AG08396 (cell line): ENCODE measurements at regions not wholly inside any gene's neighbourhood (a gene's known extent, or its start where the extent isn't known, plus 50 kb on each side); places are given as distances from the start of the nearest gene placed in this dataset.
"Not testable (repeated sequence)": the region's sequence is repeated elsewhere in the genome, so short reads cannot be mapped to it uniquely, and the experiment has no call there.

Experiments used
- DNase-seq: peaks from one replicate; pipeline ENCODE4 v3.0.0; 2012; ENCODE audit warnings: low spot score, mixed read lengths

DNA sequence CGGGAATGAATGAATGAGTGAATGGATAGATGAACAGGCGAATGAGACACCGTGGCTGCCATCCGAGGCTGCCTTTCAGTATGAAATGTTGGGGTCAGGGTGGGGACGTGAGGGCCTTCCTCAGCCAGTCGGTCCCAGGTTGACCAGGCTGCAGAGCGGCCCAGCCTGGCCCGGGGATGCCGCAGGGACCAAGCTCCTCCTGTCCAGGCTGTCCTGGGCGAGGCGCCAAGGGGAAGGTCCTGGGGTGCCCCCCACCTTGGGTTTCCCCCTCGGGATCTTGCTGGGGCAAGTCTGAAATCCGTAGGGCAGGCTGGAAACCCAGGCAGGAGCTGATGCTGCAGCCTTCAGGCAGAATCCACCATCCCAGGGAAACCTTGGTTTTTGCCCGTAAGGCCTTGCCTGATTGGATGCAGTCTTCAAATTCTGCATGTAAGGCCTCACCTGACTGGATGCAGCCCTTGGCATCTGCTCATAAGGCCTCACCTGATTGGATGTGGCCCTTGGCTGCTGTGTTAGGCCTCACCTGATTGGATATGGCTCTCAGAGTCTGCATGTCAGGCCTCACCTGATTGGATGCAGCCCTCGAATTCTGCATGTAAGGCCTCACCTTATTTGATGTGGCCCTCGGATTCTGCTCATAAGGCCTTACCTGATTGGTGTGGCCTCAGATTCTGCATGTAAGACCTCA, 61.7 kb upstream of the ZNF469 start:
- no peak for DNase-seq

DNA sequence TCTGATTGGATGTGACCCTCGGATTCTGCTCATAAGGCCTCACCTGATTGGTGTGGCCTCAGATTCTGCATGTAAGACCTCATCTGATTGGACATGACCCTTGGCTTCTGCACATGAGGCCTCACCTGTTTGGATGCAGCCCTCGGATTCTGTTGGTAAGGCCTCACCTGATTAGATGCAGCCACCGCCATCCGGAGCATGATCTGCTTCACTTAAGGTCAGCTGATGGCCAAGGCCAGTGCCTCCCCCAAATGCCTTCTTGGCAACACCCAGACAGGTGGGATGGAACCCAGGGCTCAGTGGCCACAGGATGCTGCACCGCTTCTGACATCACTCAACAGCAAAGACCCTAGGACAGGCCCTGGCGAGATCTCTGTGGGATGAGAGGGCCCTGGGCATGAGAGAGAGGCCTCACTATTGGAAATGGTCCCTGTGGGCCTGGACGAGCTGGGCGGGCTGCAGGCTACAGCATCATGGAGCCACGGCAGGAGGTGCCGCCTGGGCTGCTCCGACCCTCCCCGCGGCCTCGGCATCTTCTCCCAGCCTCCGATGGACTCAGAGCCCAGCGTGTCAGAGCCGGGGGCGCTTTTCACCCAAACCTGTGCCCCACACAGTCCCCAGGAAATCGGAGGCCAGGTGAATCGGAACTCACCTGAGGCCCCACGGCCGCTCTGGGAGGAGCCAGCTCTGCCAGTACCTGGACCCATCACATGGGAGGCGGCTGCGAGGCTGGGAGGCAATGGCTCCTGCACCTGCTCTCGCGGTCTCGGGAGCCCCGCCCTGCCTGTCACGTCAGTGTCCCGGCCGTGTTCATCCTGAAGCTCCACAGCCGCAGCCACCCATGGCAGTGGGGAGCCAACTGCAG, 60.9 kb upstream of the ZNF469 start:
- DNase-seq: no peak

DNA sequence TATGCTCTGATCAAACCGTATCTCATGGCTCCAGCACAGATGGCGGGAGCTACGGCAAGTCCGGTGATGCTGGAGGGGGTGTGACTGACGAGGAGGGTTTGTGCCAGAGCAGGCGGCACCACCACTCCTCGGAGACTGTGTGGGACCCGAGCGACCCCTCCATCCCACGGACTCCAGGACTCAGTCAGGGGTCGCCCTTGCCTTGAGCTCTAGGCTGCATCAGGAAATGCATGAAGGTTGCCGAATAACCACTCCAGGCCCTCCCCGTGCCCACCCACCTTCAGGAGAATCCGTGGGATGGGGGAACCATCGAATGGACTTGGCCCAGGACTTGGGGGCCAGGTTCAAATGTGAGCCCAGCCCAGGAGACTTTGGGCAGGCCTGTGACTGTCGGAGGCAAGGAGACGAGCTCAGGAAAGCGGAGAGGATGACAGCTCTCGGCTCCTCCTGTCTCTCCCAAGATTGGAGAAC, 60.2 kb upstream of the ZNF469 start:
- DNase-seq: no peak

DNA sequence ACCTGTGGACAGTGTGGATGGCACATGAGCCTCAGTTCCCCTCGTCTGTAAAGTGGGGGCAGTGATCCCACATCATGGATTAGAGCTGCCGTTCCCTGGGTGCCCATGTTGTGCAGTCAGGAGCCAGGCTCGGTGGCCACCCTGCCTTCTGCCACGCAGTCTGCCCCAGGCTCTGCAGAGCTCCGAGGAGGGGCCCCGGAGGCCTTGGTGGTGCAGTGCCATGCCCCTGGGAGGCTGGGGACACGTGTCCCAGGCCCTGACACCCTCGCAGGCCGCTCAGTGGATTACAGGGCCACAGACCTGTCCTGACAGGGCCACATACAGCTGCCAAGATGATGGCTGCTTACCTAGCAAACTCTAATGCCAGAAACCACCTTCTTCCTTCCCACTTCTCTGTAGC, 59.7 kb upstream of the ZNF469 start:
- no peak for DNase-seq

DNA sequence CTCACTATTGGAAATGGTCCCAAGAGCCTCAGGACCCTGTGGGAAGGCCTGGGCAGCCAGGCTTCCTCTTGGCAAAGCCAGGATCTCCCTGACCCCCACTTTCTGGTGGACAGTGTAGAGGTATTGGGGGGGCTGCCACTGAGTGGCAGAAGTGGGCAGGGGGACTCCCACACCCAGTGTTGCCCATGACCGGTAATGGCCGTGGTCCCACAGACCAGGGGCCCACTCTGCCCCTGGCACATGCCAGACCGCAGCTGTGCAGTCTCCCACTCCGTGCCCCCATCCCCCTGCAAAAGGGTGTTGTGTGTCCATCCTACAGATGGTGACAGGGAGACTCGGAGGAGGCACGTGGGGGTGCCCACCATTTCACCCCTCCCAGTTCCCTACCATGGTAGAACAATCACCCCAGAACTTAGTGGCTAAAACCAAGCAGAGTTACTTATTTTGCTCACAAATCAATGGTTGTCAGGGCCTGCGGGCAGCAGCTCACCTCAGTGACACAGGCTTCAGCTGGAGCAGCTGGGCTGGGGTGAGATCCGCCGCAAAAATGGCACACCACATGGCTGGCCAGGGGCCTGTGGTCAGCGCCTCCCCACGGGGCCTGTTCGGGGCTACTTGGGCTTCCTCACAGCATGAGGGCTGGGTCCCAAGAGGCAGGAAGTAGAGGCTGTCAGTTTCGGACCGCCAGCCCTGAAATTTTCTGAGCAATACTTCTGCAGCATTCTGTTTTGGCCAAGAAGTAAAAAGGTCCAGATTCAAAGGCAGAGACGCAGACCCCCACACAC, 59.0 kb upstream of the ZNF469 start:
- no peak for DNase-seq

DNA sequence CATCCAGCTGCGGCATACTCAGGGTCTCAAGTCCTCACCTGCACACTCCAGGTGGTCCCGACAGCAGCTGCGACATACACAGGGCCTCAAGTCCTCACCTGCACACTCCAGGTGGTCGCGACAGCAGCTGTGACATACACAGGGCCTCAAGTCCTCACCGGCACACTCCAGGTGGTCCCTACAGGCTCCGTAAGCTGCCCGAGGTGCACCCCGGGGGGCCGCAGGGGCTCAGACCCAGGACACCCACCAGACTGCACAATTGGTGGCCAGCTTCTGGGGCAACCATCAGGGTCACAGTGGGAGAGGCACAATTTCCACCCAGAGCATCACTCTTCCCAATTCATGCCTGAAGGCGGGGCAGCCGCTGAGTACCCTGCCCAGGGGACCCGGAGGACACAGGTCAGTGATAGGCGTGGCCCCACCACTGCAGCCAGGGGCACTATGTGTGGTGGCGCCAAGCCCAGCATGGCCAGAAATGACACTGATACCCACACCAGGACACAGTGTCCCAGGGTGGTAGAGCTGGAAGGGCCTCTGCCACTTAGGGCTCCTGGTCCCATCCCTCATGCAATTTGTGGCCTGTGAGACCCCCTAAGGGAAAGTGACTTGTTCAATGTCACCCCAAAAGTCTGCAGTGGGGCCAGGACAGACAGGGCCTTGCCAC, 57.5 kb upstream of the ZNF469 start:
- DNase-seq: no peak

DNA sequence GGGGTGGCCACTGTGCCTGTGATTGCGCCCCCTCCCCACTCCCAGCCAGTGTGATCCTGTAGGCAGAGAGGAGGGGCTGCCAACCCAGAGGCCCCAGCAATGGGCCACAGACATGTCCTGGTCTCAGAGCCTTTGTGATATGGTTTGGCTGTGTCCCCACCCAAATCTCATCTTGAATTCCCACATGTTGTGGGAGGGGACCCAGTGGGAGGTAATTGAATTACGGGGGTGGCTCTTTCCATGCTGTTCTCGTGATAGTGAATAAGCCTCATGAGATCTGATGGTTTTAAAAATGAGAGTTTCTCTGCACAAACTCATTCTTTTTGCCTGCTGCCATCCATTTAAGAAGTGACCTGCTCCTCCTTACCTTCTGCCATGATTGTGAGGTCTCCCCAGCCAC, 56.8 kb upstream of the ZNF469 start:
- DNase-seq: no peak

DNA sequence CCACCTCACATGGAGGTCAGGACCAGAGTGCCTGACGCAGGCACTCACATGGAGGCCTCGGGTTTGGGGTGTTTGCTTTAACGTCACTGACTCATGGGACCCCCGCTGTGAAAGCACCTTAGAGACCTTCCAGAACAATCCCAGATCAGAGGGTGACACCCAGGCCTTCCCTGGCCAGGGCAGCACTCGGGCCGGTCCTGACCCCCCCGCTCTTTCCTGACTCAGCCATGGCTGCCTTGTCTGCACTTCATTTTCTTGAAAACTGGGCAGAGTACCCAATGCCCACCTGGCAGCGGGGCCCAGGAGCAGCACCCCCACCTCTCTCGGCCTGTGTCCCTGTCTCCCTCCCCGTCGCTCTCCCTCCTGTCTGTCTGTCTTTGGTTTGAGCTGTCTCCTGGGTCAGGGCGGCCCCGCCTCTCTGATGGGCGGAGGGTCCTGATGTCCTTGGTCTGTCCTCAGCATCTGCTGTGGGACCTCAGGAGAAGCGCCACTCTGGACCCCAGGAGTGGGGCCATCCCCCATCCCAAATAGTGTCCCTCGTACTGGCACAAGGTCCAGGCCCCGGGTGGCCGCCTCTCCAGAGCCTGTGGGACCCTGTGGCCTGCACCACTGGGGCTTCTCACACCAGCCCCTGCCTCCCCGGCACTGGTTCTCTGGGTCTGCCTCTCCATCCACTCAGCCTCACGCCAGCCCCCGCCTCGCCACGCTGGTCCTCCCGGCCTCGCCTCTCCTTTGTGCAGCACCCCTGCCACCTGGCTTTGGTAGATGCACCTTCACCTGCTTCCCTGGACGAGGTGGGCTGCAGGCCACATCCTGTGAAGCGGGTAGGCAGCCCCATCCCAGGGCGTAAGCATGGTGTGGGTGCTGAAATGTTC, 55.9 kb upstream of the ZNF469 start:
- DNase-seq: no peak

DNA sequence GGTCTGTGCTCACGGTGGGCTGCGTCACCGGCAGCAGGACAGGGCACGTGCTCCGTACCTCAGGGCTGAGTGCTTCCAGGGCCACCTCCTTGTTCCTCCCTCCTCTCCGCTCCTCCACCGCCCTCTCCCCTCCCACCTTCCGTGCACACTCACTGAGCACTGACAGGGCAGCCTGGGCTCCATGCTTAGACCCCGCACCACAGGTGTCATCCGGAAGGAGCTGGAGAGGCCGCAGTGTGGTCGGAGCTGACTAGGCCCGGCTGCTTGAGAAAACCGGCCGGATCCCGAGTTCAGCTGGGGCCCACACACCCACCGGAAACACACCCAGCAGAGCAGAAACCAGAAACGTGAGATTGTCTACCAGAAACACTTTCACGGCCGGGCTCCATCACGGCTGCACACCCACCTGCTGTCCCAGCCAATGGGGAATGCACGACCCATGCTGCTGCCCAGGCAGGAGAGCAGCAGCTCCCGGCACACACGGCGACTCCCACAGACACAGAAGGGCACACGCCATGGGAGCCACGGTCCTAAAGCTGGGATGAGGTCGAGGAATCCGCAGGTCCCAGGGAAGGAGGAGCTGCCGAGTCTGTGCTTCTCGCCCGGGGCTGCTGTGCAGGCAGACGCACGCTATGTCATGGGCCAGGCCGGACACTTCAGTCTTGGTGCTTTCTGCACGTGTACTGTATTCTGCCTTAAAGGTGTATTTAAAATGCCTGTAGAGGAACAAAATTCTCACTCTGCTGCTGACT, 55.0 kb upstream of the ZNF469 start:
- no peak for DNase-seq

DNA sequence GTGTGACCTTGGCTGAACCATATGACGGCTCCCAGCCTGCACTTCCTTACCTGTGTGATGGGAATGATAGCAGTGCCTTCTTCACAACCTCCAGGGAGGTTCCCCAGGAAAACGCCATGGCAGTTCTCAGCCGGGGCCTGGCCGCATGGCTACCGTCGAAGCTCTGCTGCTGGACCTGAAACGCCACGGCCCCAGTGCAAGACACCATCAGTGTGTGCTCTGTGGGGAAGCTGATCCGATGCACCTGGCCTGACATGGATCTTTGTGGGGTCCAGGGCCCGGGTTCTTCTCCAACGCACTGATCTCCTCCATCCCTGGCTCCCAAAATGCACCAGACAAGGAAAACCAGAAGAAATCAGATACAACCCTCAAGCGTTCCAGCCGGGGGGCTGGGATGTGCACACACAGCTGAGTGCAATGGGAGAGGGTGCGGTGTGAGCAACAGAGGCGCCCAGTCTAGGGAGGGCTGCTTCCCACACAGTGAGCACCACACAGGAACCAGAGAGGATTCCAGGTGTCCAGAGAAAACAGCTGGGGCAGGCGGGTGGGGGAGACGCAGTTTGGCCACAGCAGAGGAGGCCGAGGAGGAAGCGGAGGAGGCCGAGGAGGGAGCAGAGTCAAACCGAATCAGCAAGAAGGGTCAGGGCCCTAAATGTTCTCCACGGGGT, 54.3 kb upstream of the ZNF469 start:
- no peak for DNase-seq

DNA sequence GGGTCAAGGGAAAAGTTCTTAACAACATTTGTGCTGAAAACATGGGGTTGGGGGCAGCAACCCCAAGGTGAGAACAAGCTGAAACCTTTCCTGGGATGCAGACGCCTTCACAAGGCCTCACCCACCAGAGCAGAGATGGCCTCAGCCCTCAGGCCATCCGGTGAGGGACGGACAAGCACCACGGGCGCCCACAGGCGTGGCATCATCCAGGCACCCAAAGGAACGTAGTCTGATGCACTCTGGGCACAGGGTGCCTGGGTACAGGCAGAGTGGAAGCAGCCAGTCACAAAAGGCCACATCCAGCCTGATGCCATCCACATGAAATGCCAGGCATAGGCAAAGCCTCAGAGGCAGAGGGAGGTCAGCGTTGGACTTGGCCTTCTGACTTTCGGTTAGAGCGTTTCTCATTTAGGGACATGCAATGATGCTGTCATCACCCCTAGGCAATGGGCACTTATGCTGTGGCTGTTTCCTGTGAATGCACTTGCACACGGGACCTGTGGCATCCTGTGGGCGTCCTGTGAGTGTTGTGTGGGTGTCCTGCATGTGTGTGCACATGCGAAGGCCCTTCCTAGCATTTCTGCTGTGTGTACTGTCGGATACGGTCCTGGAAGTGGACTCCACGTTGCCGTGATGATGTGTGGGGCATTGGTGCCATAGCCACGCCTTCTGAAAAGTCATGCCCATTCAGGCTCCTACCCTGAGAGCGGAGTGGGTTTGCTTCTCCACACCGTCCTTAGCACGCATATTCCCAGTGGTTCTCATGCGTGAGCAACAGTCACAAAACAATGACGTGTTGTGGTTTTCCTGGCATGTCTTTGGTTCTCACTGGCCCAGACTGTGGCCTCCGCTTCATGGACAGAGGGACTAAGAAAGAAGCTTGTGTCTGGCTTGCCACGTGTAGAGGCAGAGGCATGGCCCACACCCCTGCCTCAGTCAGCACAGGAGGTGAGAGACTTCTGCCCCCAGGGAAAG, 52.7 kb upstream of the ZNF469 start:
- DNase-seq: no peak

DNA sequence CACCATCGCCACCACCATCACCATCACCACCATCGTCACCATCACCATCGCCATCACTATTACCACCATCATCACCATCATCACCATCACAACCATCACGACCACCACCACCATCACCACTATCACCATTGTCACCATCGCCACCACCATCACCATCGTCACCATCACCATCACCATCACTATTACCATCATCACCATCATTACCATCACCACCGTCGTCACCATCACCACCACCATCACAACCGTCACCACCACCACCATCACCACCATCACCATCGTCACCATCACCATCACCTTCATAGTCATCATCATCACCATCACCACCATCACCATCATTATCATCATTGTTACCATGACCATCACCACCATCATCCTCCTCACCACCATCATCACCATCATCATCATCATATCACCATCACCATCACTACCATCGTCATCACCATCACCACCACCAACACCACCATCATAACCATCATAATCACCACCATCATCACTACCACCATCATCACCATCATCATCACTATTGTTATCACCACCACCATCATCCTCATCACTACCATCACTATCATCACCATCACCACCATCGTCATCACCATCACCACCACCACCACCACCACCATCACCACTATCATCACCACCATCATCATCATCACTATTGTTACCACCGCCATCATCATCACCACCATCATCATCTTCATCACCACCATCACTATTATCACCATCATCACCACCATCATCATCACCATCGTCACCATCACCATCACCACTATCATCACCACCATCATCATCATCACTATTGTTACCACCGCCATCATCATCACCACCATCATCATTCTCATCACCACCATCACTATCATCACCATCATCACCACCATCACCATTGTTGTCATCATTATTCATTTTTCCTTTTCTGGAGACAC, 51.5 kb upstream of the ZNF469 start:
- no peak for DNase-seq

DNA sequence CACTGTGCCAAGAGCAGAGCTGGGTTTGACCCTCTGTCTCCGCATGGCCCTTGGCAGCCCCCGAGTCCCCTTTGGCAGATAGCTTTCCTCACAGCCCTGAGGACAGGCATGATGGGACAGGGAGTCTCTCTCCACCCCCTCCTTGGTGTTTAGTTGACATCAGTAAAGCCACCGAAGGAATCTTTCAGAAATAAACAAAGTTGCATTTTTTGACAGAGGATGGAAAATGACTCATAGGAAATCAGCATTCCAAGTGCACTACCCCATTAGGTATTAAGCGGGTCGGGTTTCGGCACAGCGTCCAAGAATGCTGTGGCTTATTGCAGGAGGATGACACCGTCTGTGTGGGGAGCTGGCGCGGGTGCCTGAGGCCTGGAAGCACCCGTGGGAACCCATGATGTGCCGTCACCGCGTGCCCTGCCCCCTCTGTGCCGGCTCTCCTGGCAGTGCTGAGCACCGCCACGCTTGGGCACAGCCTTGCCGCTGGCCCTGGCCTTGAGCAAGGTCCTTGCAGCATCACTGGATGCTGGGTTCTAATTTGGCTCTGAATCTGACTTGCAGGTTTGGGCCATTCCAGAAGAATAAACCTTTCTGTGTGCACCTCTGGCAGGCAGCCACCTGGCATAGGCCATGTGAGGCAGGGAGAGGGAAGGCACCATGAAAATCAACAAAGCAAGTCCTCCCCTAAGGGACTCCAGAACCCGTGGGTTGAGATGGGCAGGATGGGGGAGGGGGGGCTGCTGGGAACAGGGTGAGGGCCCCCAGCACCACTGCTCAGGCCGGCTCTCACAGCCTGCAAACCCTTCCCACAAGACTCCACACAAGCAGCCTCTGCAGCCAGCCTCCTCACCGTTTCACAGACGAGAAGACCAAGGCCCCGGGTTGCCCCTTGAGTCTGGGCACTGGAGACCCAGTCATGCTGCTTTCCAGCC, 50.5 kb upstream of the ZNF469 start:
- peak; percentile 94 for DNase-seq

DNA sequence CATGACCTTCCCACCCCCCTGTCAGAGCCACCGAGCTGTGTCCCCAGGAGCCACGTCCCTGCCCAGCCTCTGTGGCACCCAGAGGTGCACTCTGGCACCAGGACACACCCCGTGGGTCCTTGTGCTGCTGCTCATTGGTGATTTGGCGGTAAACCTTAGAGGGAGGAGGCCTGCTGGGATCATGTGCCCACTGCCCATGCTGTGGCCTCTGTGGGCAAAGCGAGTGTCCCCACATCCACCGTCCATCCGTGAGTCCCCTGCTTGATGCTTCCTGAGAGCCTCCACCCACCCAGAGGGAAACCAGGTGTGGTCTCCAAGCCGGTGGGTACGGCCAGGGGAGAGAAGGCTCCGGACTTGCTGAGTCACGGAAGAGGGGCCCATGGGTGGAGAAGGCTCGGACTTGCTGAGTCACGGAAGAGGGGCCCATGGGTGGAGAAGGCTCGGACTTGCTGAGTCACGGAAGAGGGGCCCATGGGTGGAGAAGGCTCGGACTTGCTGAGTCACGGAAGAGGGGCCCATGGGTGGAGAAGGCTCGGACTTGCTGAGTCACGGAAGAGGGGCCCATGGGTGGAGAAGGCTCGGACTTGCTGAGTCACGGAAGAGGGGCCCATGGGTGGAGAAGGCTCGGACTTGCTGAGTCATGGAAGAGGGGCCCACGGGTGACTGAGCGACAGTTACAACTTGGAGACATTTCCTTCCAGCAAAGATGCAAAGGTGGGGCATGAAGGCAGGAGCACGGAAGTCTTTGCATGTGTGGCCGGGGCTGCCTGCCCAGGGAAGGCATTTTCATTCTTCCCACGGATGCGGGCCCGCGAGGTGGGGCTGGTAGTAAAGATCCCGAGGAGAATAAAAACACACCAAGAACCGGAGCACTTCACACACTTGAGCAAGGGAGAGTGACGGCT, 49.6 kb upstream of the ZNF469 start:
- not testable (repeated sequence) for DNase-seq
